Hepatocyte (in vitro differentiated cells): ENCODE measurements at regions not wholly inside any gene's neighbourhood (a gene's known extent, or its start where the extent isn't known, plus 50 kb on each side); places are given as distances from the start of the nearest gene placed in this dataset.

Source experiments
- DNase-seq: peaks from one replicate; pipeline ENCODE4 v3.0.0-alpha.2; 2016; ENCODE audit warnings: low spot score
- H2AFZ ChIP-seq: fragments of 200-600 bp; sonication (generic); 2 replicates; pipeline ENCODE4 v1.6.0; 2016; ENCODE audit warnings: antibody characterized with exemption, mild to moderate bottlenecking
- H3K27ac ChIP-seq: fragments of 200-600 bp; sonication (generic); 2 replicates; pipeline ENCODE4 v1.5.1; 2016; ENCODE audit warnings: mild to moderate bottlenecking
- H3K27me3 ChIP-seq: fragments of 200-600 bp; sonication (generic); 2 replicates; pipeline ENCODE4 v1.6.1; 2016
- H3K36me3 ChIP-seq: fragments of 200-600 bp; sonication (generic); replicated peaks from 2 replicates; pipeline ENCODE4 v1.5.1; 2016; ENCODE audit warnings: low read depth; ENCODE audit not compliant: insufficient read depth
- H3K4me1 ChIP-seq: fragments of 200-600 bp; sonication (generic); 2 replicates; pipeline ENCODE4 v1.5.1; 2016; ENCODE audit warnings: mild to moderate bottlenecking, moderate library complexity; ENCODE audit not compliant: insufficient read depth
- H3K4me2 ChIP-seq: fragments of 200-600 bp; sonication (generic); 2 replicates; pipeline ENCODE4 v1.6.0; 2016
- H3K4me3 ChIP-seq: fragments of 200-600 bp; sonication (generic); 2 replicates; pipeline ENCODE4 v1.5.1; 2016; ENCODE audit warnings: mild to moderate bottlenecking
- H3K79me2 ChIP-seq: fragments of 200-600 bp; sonication (generic); 2 replicates; pipeline ENCODE4 v1.6.0; 2017; ENCODE audit warnings: mild to moderate bottlenecking
- H3K9me2 ChIP-seq: fragments of 200-600 bp; sonication (generic); replicated peaks from 2 replicates; pipeline ENCODE4 v1.6.0; 2017; ENCODE audit warnings: mild to moderate bottlenecking; ENCODE audit not compliant: insufficient read depth
- H3K9me3 ChIP-seq: fragments of 200-600 bp; sonication (generic); 2 replicates; pipeline ENCODE4 v1.5.1; 2016; ENCODE audit warnings: low read depth, mild to moderate bottlenecking
- H4K20me1 ChIP-seq: fragments of 200-600 bp; sonication (generic); 2 replicates; pipeline ENCODE4 v1.6.0; 2016; ENCODE audit warnings: mild to moderate bottlenecking; ENCODE audit not compliant: insufficient read depth, poor library complexity, severe bottlenecking
- CTCF ChIP-seq: fragments of 200-600 bp; sonication (generic); IDR thresholded peaks from 2 replicates; pipeline ENCODE4 v1.5.1; 2016; ENCODE audit warnings: antibody characterized with exemption, mild to moderate bottlenecking; ENCODE audit not compliant: poor library complexity
- EZH2 ChIP-seq: fragments of 200-600 bp; sonication (generic); IDR thresholded peaks from 2 replicates; pipeline ENCODE4 v1.6.1; 2016; ENCODE audit warnings: antibody characterized with exemption, mild to moderate bottlenecking, borderline replicate concordance
- EZH2phosphoT487 ChIP-seq: fragments of 200-600 bp; sonication (generic); IDR thresholded peaks from one replicate; pipeline ENCODE4 v1.6.1; 2018; ENCODE audit warnings: antibody characterized with exemption, mild to moderate bottlenecking, low read depth, moderate library complexity; ENCODE audit not compliant: unreplicated experiment, severe bottlenecking
- WGBS: methylation state at CpG from one replicate; pipeline ENCODE4 v1.1.6; 2016; ENCODE audit warnings: low lambda C conversion rate; ENCODE audit errors: missing lambda C conversion rate; 5-methylcytosine and 5-hydroxymethylcytosine counted together

- no peak for TF ChIP-seq CTCF
- no peak for TF ChIP-seq EZH2
- no peak for TF ChIP-seq EZH2phosphoT487
- Histone ChIP-seq H2AFZ (no peak overlapping the region), H3K79me2 (no peaks in the 10 kb centered on the region), H4K20me1 (no peaks in the 10 kb centered on the region), H3K27ac (no peak overlapping the region), H3K9me2 (no peaks in the 10 kb centered on the region), H3K4me1 (no peaks in the 10 kb centered on the region), H3K9me3 (no peaks in the 10 kb centered on the region), H3K36me3 (no peaks in the 10 kb centered on the region), H3K4me2 (no peak overlapping the region), H3K4me3 (no peak overlapping the region), H3K27me3 (no peaks in the 10 kb centered on the region)
- WGBS, result 91% methylated on average over 6 of the region's 6 CpGs
- no peak for DNase-seq
Measured at GRCh38 chr16:11482946-11483748, 103.6 kb downstream of the LITAF start.

- H3K27ac ChIP-seq, result no peak overlapping the region
- H3K27me3 ChIP-seq, result no peaks in the 10 kb centered on the region
- no peak overlapping the region for H2AFZ ChIP-seq
- H4K20me1 ChIP-seq, result no peaks in the 10 kb centered on the region
- no peak overlapping the region for H3K4me3 ChIP-seq
- no peaks in the 10 kb centered on the region for H3K36me3 ChIP-seq
- no peaks in the 10 kb centered on the region for H3K79me2 ChIP-seq
- TF ChIP-seq CTCF, result no peak
- TF ChIP-seq EZH2phosphoT487, result no peak
- TF ChIP-seq EZH2, result no peak
- H3K4me2 ChIP-seq, result no peak overlapping the region
- no peaks in the 10 kb centered on the region for H3K9me2 ChIP-seq
- H3K9me3 ChIP-seq, result no peaks in the 10 kb centered on the region
- 93% methylated on average over 8 of the region's 8 CpGs for WGBS
- no peaks in the 10 kb centered on the region for H3K4me1 ChIP-seq
- DNase-seq, result no peak
Measured at GRCh38 chr16:11484691-11485258, 101.9 kb downstream of the LITAF start.

GRCh38 chr16:11485676-11486075 is 101.0 kb downstream of the LITAF start:
- Histone ChIP-seq H3K79me2 (no peaks in the 10 kb centered on the region), H2AFZ (no peak overlapping the region), H3K4me1 (no peaks in the 10 kb centered on the region), H3K4me3 (no peak overlapping the region), H3K27ac (no peak overlapping the region), H3K4me2 (no peak overlapping the region), H3K9me3 (no peaks in the 10 kb centered on the region), H3K9me2 (no peaks in the 10 kb centered on the region), H4K20me1 (no peaks in the 10 kb centered on the region), H3K27me3 (no peaks in the 10 kb centered on the region), H3K36me3 (no peaks in the 10 kb centered on the region)
- no peak for DNase-seq
- no peak for TF ChIP-seq CTCF
- TF ChIP-seq EZH2phosphoT487, result no peak
